ENCODE measurements at regions not wholly inside any gene's neighbourhood (a gene's known extent, or its start where the extent isn't known, plus 50 kb on each side); places are given as distances from the start of the nearest gene placed in this dataset.
"Not testable (repeated sequence)": the region's sequence is repeated elsewhere in the genome, so short reads cannot be mapped to it uniquely, and the experiment has no call there.

GRCh38 chr15:69613988-69614387, 161.4 kb downstream of the RPLP1 start:
- 100% methylated on average over 1 to 2 of the region's 2 CpGs for WGBS, 2 experiments (ENCODE audit: insufficient coverage in 1 of 2, insufficient read length in 1 of 2)
- peaks cover 8% of the 10 kb centered on the region for H3K9me3 Mint-ChIP-seq
- peaks cover 4% of the 10 kb centered on the region for H3K27me3 ChIP-seq (ENCODE audit: control insufficient read depth, insufficient read depth, low read length, poor library complexity, severe bottlenecking)
- no peaks in the 10 kb centered on the region for H3K36me3 Mint-ChIP-seq (ENCODE audit: low read depth)
- H3K27ac ChIP-seq (ENCODE audit: low read depth, low read length) = no peak overlapping the region
- no peak overlapping the region for H3K9ac ChIP-seq (ENCODE audit: extremely low read depth, low read length, poor library complexity, severe bottlenecking)
- H3K4me1 ChIP-seq (ENCODE audit: control insufficient read depth, insufficient read depth, low read length) = peaks cover 4% of the 10 kb centered on the region
- H3K4me1 Mint-ChIP-seq = peaks cover 29% of the 10 kb centered on the region
- no peak overlapping the region for H3K4me3 ChIP-seq (ENCODE audit: low read length)
- no peak overlapping the region for H3K4me3 Mint-ChIP-seq
- peaks cover 17% of the 10 kb centered on the region for H3K27me3 Mint-ChIP-seq (ENCODE audit: insufficient read depth)
- H3K27ac Mint-ChIP-seq = no peak overlapping the region
- no peaks in the 10 kb centered on the region for H3K36me3 ChIP-seq (ENCODE audit: control insufficient read depth, insufficient read depth, low read length)
- TF ChIP-seq CTCF (conservative IDR thresholded peaks at IDR 0.05) = no peak
- H3K9me3 ChIP-seq (ENCODE audit: control insufficient read depth, low read length) = no peaks in the 10 kb centered on the region
- DNase-seq = no peak

- H3K9ac ChIP-seq (ENCODE audit: extremely low read depth, low read length, poor library complexity, severe bottlenecking) = no peak overlapping the region
- no peaks in the 10 kb centered on the region for H3K9me3 ChIP-seq (ENCODE audit: control insufficient read depth, low read length)
- H3K4me1 ChIP-seq (ENCODE audit: control insufficient read depth, insufficient read depth, low read length) = peaks cover 4% of the 10 kb centered on the region
- H3K27me3 ChIP-seq (ENCODE audit: control insufficient read depth, insufficient read depth, low read length, poor library complexity, severe bottlenecking) = no peaks in the 10 kb centered on the region
- no peak overlapping the region for H3K27ac ChIP-seq (ENCODE audit: low read depth, low read length)
- Mint-ChIP-seq H3K27me3 (ENCODE audit: insufficient read depth) (peaks cover 14% of the 10 kb centered on the region), H3K9me3 (peaks cover 16% of the 10 kb centered on the region), H3K27ac (no peak overlapping the region), H3K36me3 (ENCODE audit: low read depth) (no peaks in the 10 kb centered on the region), H3K4me1 (peaks cover 29% of the 10 kb centered on the region), H3K4me3 (no peak overlapping the region)
- H3K36me3 ChIP-seq (ENCODE audit: control insufficient read depth, insufficient read depth, low read length) = no peaks in the 10 kb centered on the region
- H3K4me3 ChIP-seq (ENCODE audit: low read length) = no peak overlapping the region
- peak; percentile 26 for DNase-seq
- 89 to 93% methylated on average over 3 to 5 of the region's 5 CpGs for WGBS, 2 experiments (ENCODE audit: insufficient coverage in 1 of 2, insufficient read length in 1 of 2)
- no peak for TF ChIP-seq CTCF (conservative IDR thresholded peaks at IDR 0.05)
These were observed 163.1 kb downstream of the RPLP1 start for GRCh38 chr15:69615736-69616135.

- Histone ChIP-seq H3K4me1 (ENCODE audit: control insufficient read depth, insufficient read depth, low read length) (peaks cover 4% of the 10 kb centered on the region), H3K36me3 (ENCODE audit: control insufficient read depth, insufficient read depth, low read length) (no peaks in the 10 kb centered on the region), H3K27me3 (ENCODE audit: control insufficient read depth, insufficient read depth, low read length, poor library complexity, severe bottlenecking) (no peaks in the 10 kb centered on the region), H3K4me3 (ENCODE audit: low read length) (no peak overlapping the region), H3K27ac (ENCODE audit: low read depth, low read length) (no peak overlapping the region), H3K9me3 (ENCODE audit: control insufficient read depth, low read length) (no peaks in the 10 kb centered on the region), H3K9ac (ENCODE audit: extremely low read depth, low read length, poor library complexity, severe bottlenecking) (no peak overlapping the region)
- 93 to 95% methylated on average over 3 of the region's 3 CpGs for WGBS, 2 experiments (ENCODE audit: insufficient coverage in 1 of 2, insufficient read length in 1 of 2)
- no peak for TF ChIP-seq CTCF (conservative IDR thresholded peaks at IDR 0.05)
- no peak overlapping the region for H3K27ac Mint-ChIP-seq
- H3K4me3 Mint-ChIP-seq = no peak overlapping the region
- no peaks in the 10 kb centered on the region for H3K36me3 Mint-ChIP-seq (ENCODE audit: low read depth)
- H3K9me3 Mint-ChIP-seq = peaks cover 19% of the 10 kb centered on the region
- peaks cover 29% of the 10 kb centered on the region for H3K4me1 Mint-ChIP-seq
- DNase-seq = peak; percentile 5
- peaks cover 12% of the 10 kb centered on the region for H3K27me3 Mint-ChIP-seq (ENCODE audit: insufficient read depth)
These were observed 163.9 kb downstream of the RPLP1 start for GRCh38 chr15:69616558-69616957.

GRCh38 chr15:69617144-69617543, 164.5 kb downstream of the RPLP1 start:
- not testable (repeated sequence) for H3K36me3 Mint-ChIP-seq (ENCODE audit: low read depth); H3K9ac ChIP-seq (ENCODE audit: extremely low read depth, low read length, poor library complexity, severe bottlenecking); H3K27me3 ChIP-seq (ENCODE audit: control insufficient read depth, insufficient read depth, low read length, poor library complexity, severe bottlenecking); DNase-seq; H3K4me3 ChIP-seq (ENCODE audit: low read length); H3K4me3 Mint-ChIP-seq; H3K4me1 ChIP-seq (ENCODE audit: control insufficient read depth, insufficient read depth, low read length); H3K36me3 ChIP-seq (ENCODE audit: control insufficient read depth, insufficient read depth, low read length); H3K27ac Mint-ChIP-seq; H3K27ac ChIP-seq (ENCODE audit: low read depth, low read length); H3K9me3 ChIP-seq (ENCODE audit: control insufficient read depth, low read length)
- Mint-ChIP-seq H3K27me3 (ENCODE audit: insufficient read depth) (peaks cover 14% of the 10 kb centered on the region), H3K4me1 (peaks cover 29% of the 10 kb centered on the region), H3K9me3 (peaks cover 25% of the 10 kb centered on the region)
- 100% methylated on average over 1 of the region's 4 CpGs; no CpG with 5 or more reads in 1 of the 2 experiments for WGBS, 2 experiments (ENCODE audit: insufficient coverage in 1 of 2, insufficient read length in 1 of 2)

All from endodermal cell (in vitro differentiated cells).